Right forelimb (tissue), 1 donor: ENCODE measurements at regions not wholly inside any gene's neighbourhood (a gene's known extent, or its start where the extent isn't known, plus 50 kb on each side); places are given as distances from the start of the nearest gene placed in this dataset.
"Not testable (repeated sequence)": the region's sequence is repeated elsewhere in the genome, so short reads cannot be mapped to it uniquely, and the experiment has no call there.

Source experiments
- DNase-seq: peaks from one replicate; pipeline ENCODE4 v3.0.0-alpha.2; 2018

DNA sequence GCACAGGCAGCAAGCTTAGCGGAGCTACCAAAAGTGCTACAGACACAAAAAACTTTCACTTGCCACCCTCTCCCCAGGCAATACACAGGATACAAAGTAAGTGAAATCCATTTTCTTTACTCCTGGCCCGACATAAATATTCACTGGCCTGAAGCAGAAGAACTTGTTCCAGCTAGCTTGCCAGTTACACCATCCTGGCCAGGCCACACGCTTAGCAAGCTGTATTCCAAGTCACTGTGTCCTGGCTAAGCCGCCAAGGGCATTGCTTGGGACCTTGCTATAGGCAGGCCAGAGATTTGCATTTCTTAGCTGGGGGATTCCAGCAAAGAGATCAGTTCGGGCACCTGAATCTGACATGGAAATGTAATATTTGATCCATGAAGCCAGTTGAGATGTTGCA, 71.0 kb upstream of the SLC1A3 start:
- no peak for DNase-seq

- DNase-seq: no peak
These were observed 70.4 kb upstream of the SLC1A3 start for GRCh38 chr5:36535859-36536615.

DNA sequence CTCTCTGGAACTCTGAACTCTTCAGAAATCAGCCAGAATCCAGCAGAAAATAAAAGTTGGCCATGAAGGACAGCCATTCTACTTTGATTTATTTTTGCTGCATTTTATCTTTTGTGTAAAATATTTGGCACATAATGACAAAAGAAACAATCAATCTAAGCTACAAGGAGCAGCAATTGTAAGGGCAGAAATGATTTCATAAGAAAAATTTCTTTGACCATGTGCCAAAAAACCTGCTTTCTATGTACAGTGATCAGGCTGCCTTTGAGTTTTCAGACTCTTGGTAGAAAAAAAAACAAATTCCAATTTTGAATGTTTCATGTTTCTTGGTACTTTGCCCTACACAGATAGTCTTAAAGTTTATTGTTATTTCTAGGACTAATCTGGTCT, 69.8 kb upstream of the SLC1A3 start:
- no peak for DNase-seq

DNA sequence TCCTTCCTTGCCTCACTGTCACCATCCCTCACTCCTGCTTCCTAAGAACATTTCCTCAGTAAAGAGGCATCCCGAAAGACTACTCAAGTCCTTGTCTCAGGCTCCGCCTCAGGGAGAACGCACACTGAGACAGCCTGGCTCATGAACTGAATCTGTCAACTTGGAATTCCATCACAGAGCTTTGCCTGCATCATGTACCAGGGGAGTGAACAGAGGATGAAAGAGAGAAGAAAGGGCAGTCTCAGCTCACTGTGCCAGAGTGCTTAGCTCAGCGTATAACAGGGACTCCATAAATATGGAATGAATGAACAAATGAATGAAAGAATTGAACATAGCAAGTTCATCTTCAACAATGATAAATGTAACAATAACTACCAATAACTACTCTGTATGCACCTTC, 68.7 kb upstream of the SLC1A3 start:
- DNase-seq: no peak

- DNase-seq: no peak
These were observed 53.6 kb upstream of the SLC1A3 start for GRCh38 chr5:36552651-36553393.

- not testable (repeated sequence) for DNase-seq
These were observed 51.4 kb upstream of the SLC1A3 start for GRCh38 chr5:36555035-36555434.
